ENCODE measurements at regions not wholly inside any gene's neighbourhood (a gene's known extent, or its start where the extent isn't known, plus 50 kb on each side); places are given as distances from the start of the nearest gene placed in this dataset.

DNA sequence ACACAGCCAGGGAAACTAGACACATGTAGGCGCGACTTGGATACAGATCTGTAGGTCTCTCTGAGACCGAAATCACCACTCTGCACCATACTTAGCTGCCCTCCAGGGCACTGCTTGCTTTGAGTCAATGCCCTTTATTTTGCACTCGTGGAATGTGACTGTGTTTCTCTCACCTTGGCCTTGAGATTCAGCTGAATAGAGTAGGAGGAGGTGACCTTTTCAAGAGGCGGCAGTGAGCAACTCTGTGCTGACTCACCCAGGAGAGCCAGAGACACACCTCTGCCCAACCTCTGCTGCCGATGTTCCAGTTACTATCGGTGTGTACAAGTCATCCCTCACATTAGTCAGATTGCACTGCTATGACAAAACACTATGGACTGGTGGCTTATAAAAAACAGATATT, 583.4 kb downstream of the VRK1 start:
- TF ChIP-seq, protein P1, sequence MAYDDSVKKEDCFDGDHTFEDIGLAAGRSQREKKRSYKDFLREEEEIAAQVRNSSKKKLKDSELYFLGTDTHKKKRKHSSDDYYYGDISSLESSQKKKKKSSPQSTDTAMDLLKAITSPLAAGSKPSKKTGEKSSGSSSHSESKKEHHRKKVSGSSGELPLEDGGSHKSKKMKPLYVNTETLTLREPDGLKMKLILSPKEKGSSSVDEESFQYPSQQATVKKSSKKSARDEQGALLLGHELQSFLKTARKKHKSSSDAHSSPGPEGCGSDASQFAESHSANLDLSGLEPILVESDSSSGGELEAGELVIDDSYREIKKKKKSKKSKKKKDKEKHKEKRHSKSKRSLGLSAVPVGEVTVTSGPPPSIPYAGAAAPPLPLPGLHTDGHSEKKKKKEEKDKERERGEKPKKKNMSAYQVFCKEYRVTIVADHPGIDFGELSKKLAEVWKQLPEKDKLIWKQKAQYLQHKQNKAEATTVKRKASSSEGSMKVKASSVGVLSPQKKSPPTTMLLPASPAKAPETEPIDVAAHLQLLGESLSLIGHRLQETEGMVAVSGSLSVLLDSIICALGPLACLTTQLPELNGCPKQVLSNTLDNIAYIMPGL (CRISPR knock-in tag; IDR thresholded peaks at IDR 0.05; ENCODE audit: borderline replicate concordance in 1 of 2, low read depth in 1 of 2): no peak
- TF ChIP-seq ZNF644 (CRISPR knock-in tag; IDR thresholded peaks at IDR 0.05; ENCODE audit: low read depth) (no peak), SMC3 (IDR thresholded peaks at IDR 0.05; ENCODE audit: low read length) (no peak), CHD4 (IDR thresholded peaks at IDR 0.05; ENCODE audit: borderline replicate concordance, low read length) (no peak)

Data from HepG2 (cell line).